IMR-90 (cell line): ENCODE measurements at regions not wholly inside any gene's neighbourhood (a gene's known extent, or its start where the extent isn't known, plus 50 kb on each side); places are given as distances from the start of the nearest gene placed in this dataset.

ENCODE experiments used
- ATAC-seq: fragments of 200-7000 bp; cut with Tn5 transposase; 2 replicates; pipeline ENCODE4 v1.9.1; 2020; ENCODE audit warnings: low read depth, mild to moderate bottlenecking, moderate library complexity
- BruUV-seq: library from RNA; stranded (reverse); fragments of 400-500 nt; replicated peaks from 2 replicates; lab custom pipeline; 2021; lab: Mats Ljungman, UMichigan
- CTCF ChIA-PET: fragments of 300-600 bp; formaldehyde crosslinking; extraction: SDS; loops from one replicate; lab custom pipeline; 2021; ENCODE audit warnings: antibody characterized with exemption; lab: Yijun Ruan, JAX
- POLR2A ChIA-PET: fragments of 300-600 bp; sonication (Branson Sonifier 250); formaldehyde crosslinking; loops from one replicate; lab custom pipeline; 2022; ENCODE audit warnings: antibody characterized with exemption; ENCODE audit not compliant: unreplicated experiment; lab: Charles Lee
- DNase-seq: peaks from one replicate; pipeline ENCODE4 v3.0.0; 2013
- H2AFZ ChIP-seq: replicated peaks from 2 replicates; pipeline ENCODE3; 2013; ENCODE audit warnings: low read length, mild to moderate bottlenecking; ENCODE audit not compliant: poor library complexity
- H2AK5ac ChIP-seq: 2 replicates; pipeline ENCODE4 v1.6.1; 2013; ENCODE audit warnings: low read depth, low read length, inconsistent platforms
- H2AK9ac ChIP-seq: replicated peaks from 2 replicates; pipeline ENCODE3; 2013; ENCODE audit warnings: mild to moderate bottlenecking, low read depth, low read length, moderate library complexity; ENCODE audit not compliant: poor library complexity
- H2BK120ac ChIP-seq: 2 replicates; pipeline ENCODE4 v1.6.1; 2013; ENCODE audit warnings: low read depth, low read length, inconsistent platforms
- H2BK15ac ChIP-seq: 3 replicates; pipeline ENCODE4 v1.6.1; 2013; ENCODE audit warnings: low read depth, low read length, inconsistent platforms
- H2BK20ac ChIP-seq: 2 replicates; pipeline ENCODE4 v1.6.1; 2013; ENCODE audit warnings: low read depth, mild to moderate bottlenecking, inconsistent platforms, low read length, moderate library complexity
- H2BK5ac ChIP-seq: 2 replicates; pipeline ENCODE4 v1.6.1; 2013; ENCODE audit warnings: mild to moderate bottlenecking, low read depth, low read length, inconsistent platforms; ENCODE audit not compliant: poor library complexity, severe bottlenecking
- H3K14ac ChIP-seq: replicated peaks from 2 replicates; pipeline ENCODE4 v1.6.1; 2013; ENCODE audit warnings: low read depth, low read length, inconsistent platforms
- H3K18ac ChIP-seq: 2 replicates; pipeline ENCODE4 v1.6.1; 2013; ENCODE audit warnings: low read depth, low read length, control low read depth
- H3K23ac ChIP-seq: 2 replicates; pipeline ENCODE4 v1.6.1; 2013; ENCODE audit warnings: low read depth, low read length, inconsistent platforms
- H3K27ac ChIP-seq: 2 replicates; pipeline ENCODE4 v1.5.1; 2013; ENCODE audit warnings: mild to moderate bottlenecking, control low read depth, low read length; ENCODE audit not compliant: insufficient read depth
- H3K27me3 ChIP-seq: 2 replicates; pipeline ENCODE4 v1.6.1; 2013; ENCODE audit warnings: low read length; ENCODE audit not compliant: control insufficient read depth, insufficient read depth
- H3K36me3 ChIP-seq: 2 replicates; pipeline ENCODE4 v1.6.1; 2013; ENCODE audit warnings: low read length, mixed read lengths; ENCODE audit not compliant: control insufficient read depth, insufficient read depth
- H3K4ac ChIP-seq: 2 replicates; pipeline ENCODE4 v1.6.1; 2013; ENCODE audit warnings: low read depth, low read length, inconsistent platforms
- H3K4me1 ChIP-seq: 2 replicates; pipeline ENCODE4 v1.6.1; 2013; ENCODE audit warnings: low read length, mixed read lengths; ENCODE audit not compliant: control insufficient read depth, insufficient read depth
- H3K4me2 ChIP-seq: 2 replicates; pipeline ENCODE4 v1.6.1; 2013; ENCODE audit warnings: low read depth, mild to moderate bottlenecking, control low read depth, low read length, moderate library complexity
- H3K4me3 ChIP-seq: 2 replicates; pipeline ENCODE4 v1.5.1; 2013; ENCODE audit warnings: low read depth, mild to moderate bottlenecking, control low read depth, low read length, moderate library complexity; ENCODE audit not compliant: insufficient read depth
- H3K56ac ChIP-seq: 2 replicates; pipeline ENCODE4 v1.6.1; 2013; ENCODE audit warnings: low read length, inconsistent platforms; ENCODE audit not compliant: insufficient read depth; ENCODE audit errors: extremely low read depth
- H3K79me1 ChIP-seq, 2 experiments: 2 replicates each; pipeline ENCODE4 v1.6.1; 2013; ENCODE audit warnings: low read length in 2 of 2, inconsistent platforms in 1 of 2, low read depth in 1 of 2
- H3K9ac ChIP-seq: 2 replicates; pipeline ENCODE4 v1.6.1; 2013; ENCODE audit warnings: low read depth, low read length, control low read depth
- H3K9me1 ChIP-seq: 2 replicates; pipeline ENCODE4 v1.6.1; 2013; ENCODE audit warnings: low read length, inconsistent platforms; ENCODE audit not compliant: insufficient read depth
- H3K9me3 ChIP-seq: 2 replicates; pipeline ENCODE4 v1.6.1; 2013; ENCODE audit warnings: low read length; ENCODE audit not compliant: control insufficient read depth, insufficient read depth
- H4K20me1 ChIP-seq: 2 replicates; pipeline ENCODE4 v1.6.1; 2013; ENCODE audit warnings: low read length, inconsistent platforms; ENCODE audit not compliant: insufficient read depth
- H4K5ac ChIP-seq: 2 replicates; pipeline ENCODE4 v1.6.1; 2013; ENCODE audit warnings: mild to moderate bottlenecking, low read depth, low read length, control low read depth
- H4K8ac ChIP-seq, 2 experiments: 2 replicates each; pipeline ENCODE4 v1.6.1; 2013; ENCODE audit warnings: low read depth in 2 of 2, low read length in 2 of 2, control low read depth in 1 of 2, inconsistent platforms in 1 of 2
- H4K91ac ChIP-seq: 2 replicates; pipeline ENCODE4 v1.6.1; 2013; ENCODE audit warnings: low read depth, low read length, inconsistent platforms; ENCODE audit not compliant: insufficient read depth
- BHLHE40 ChIP-seq: fragments of 150-350 bp; IDR thresholded peaks from 2 replicates; pipeline ENCODE4 v1.6.1; 2016; ENCODE audit warnings: mild to moderate bottlenecking, low read depth, low read length
- CEBPB ChIP-seq: IDR thresholded peaks from 2 replicates; pipeline ENCODE4 v1.6.1; 2012; ENCODE audit warnings: low read depth, low read length, improper control_type of control experiment
- CHD1 ChIP-seq: IDR thresholded peaks from 2 replicates; pipeline ENCODE4 v1.6.1; 2012; ENCODE audit warnings: low read depth, low read length, improper control_type of control experiment
- MAFK ChIP-seq: IDR thresholded peaks from 2 replicates; pipeline ENCODE4 v1.6.1; 2012; ENCODE audit warnings: low read depth, low read length, improper control_type of control experiment
- MXI1 ChIP-seq: IDR thresholded peaks from 2 replicates; pipeline ENCODE4 v1.6.1; 2012; ENCODE audit warnings: low read depth, mild to moderate bottlenecking, low read length, moderate library complexity, borderline replicate concordance
- NFE2L2 ChIP-seq: fragments of 150-350 bp; IDR thresholded peaks from 2 replicates; pipeline ENCODE4 v1.6.1; 2016; ENCODE audit warnings: low read depth, mild to moderate bottlenecking, low read length
- POLR2A ChIP-seq: IDR thresholded peaks from 2 replicates; pipeline ENCODE4 v1.6.1; 2012; ENCODE audit warnings: mild to moderate bottlenecking, low read depth, low read length
- RAD21 ChIP-seq: IDR thresholded peaks from 2 replicates; pipeline ENCODE4 v1.6.1; 2012; ENCODE audit warnings: low read length, improper control_type of control experiment
- RCOR1 ChIP-seq: IDR thresholded peaks from 2 replicates; pipeline ENCODE4 v1.6.1; 2012; ENCODE audit warnings: mild to moderate bottlenecking, low read length, improper control_type of control experiment; ENCODE audit not compliant: insufficient replicate concordance
- RFX5 ChIP-seq: IDR thresholded peaks from 2 replicates; pipeline ENCODE4 v1.8.0; 2012; ENCODE audit warnings: low read depth, mild to moderate bottlenecking, low read length, moderate library complexity
- SMC3 ChIP-seq: fragments of 150-350 bp; IDR thresholded peaks from 2 replicates; pipeline ENCODE4 v1.6.1; 2016; ENCODE audit warnings: low read depth, mild to moderate bottlenecking, antibody characterized with exemption, low read length, moderate library complexity
- WGBS, 2 experiments: methylation state at CpG; one replicate each; pipeline versions ENCODE4 v1.1.5 to v1.1.7; 2013; ENCODE audit warnings: missing lambda C conversion rate in 2 of 2; ENCODE audit not compliant: insufficient read length in 1 of 2; ENCODE audit errors: extremely low coverage in 2 of 2; 5-methylcytosine and 5-hydroxymethylcytosine counted together
- dilution Hi-C: fragments of 300-500 bp; cut with HindIII; formaldehyde crosslinking; loops from one replicate; pipeline ENCODE4 v1.14.3; 2018; ENCODE audit warnings: low sequenced_read_pairs; ENCODE audit not compliant: unreplicated experiment
- in situ Hi-C: fragments of 300-500 bp; cut with MboI; formaldehyde crosslinking; loops from 3 replicates; pipeline ENCODE4 v1.14.3; 2019; ENCODE audit warnings: low sequenced_read_pairs, inconsistent platforms, mixed read lengths
- intact Hi-C: fragments of 100-400 bp; cut with micrococcal nuclease; formaldehyde crosslinking; loops from 2 replicates; pipeline ENCODE4 v1.10.0; 2022
- TF ChIP-seq, protein P1 (sequence below): fragments of 150-350 bp; IDR thresholded peaks from 2 replicates; pipeline ENCODE4 v1.6.1; 2017; ENCODE audit warnings: mild to moderate bottlenecking, antibody characterized with exemption, low read length, low read depth
- TF ChIP-seq, protein P2 (sequence below): fragments of 150-350 bp; IDR thresholded peaks from 2 replicates; pipeline ENCODE4 v1.6.1; 2016; ENCODE audit warnings: low read depth, mild to moderate bottlenecking, low read length, moderate library complexity, borderline replicate concordance

DNA sequence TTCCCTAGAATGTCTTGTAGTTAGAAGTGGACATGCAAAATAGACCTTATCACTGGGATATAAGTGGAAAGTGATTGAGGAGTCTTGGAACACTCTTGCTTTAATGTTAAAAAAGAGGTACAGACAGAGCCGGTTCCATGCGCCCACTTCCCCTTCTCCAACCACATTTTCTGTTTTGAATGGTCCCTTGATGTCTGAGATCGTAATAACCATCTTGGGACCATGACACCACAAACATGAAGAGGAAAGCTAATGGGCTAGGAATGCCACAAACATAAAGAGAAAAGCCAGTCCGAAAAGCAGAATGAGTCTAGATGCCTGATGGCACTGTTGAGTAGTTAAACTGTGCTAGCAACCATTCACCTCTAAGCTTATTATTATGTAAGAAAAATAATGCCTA is 54.8 kb upstream of the SPON1 start:
- Histone ChIP-seq H3K14ac (no peak overlapping the region), H3K23ac (no peak overlapping the region), H2AK5ac (no peak overlapping the region), H2AFZ (no peak overlapping the region), H4K91ac (no peak overlapping the region), H3K27ac (no peak overlapping the region), H3K9me3 (peaks cover 2% of the 10 kb centered on the region; the same call in 1 of the 2 replicates), H2BK20ac (no peak overlapping the region), H4K20me1 (no peaks in the 10 kb centered on the region), H3K4me3 (no peak overlapping the region), H3K4me1 (no peaks in the 10 kb centered on the region), H3K27me3 (no peaks in the 10 kb centered on the region), H3K9ac (no peak overlapping the region), H4K8ac (no peak overlapping the region), H3K79me1 (no peaks in the 10 kb centered on the region), H3K4ac (no peak overlapping the region), H2BK5ac (no peak overlapping the region), H4K5ac (no peak overlapping the region), H3K56ac (no peak overlapping the region), H3K18ac (no peak overlapping the region), H2AK9ac (no peak overlapping the region), H2BK15ac (no peak overlapping the region), H2BK120ac (no peak overlapping the region), H3K9me1 (no peaks in the 10 kb centered on the region), H3K4me2 (no peak overlapping the region), H3K36me3 (no peaks in the 10 kb centered on the region)
- no TSS peak for BruUV-seq
- intact Hi-C loops, result no loop called here
- no peak for TF ChIP-seq CEBPB
- no peak for TF ChIP-seq CHD1
- TF ChIP-seq RCOR1, result no peak
- no peak for TF ChIP-seq MAFK
- no peak for TF ChIP-seq SMC3
- TF ChIP-seq BHLHE40, result no peak
- TF ChIP-seq POLR2A, result no peak
- no peak for TF ChIP-seq NFE2L2
- no peak for TF ChIP-seq RAD21
- TF ChIP-seq, protein P1, sequence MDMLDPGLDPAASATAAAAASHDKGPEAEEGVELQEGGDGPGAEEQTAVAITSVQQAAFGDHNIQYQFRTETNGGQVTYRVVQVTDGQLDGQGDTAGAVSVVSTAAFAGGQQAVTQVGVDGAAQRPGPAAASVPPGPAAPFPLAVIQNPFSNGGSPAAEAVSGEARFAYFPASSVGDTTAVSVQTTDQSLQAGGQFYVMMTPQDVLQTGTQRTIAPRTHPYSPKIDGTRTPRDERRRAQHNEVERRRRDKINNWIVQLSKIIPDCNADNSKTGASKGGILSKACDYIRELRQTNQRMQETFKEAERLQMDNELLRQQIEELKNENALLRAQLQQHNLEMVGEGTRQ, result no peak
- TF ChIP-seq MXI1, result no peak
- no peak for TF ChIP-seq RFX5
- TF ChIP-seq, protein P2, sequence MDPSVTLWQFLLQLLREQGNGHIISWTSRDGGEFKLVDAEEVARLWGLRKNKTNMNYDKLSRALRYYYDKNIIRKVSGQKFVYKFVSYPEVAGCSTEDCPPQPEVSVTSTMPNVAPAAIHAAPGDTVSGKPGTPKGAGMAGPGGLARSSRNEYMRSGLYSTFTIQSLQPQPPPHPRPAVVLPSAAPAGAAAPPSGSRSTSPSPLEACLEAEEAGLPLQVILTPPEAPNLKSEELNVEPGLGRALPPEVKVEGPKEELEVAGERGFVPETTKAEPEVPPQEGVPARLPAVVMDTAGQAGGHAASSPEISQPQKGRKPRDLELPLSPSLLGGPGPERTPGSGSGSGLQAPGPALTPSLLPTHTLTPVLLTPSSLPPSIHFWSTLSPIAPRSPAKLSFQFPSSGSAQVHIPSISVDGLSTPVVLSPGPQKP, result no peak
- dilution Hi-C loops, result no loop called here
- in situ Hi-C loops, result no loop called here
- ChIA-PET CTCF (no interaction called here), POLR2A (no interaction called here)
- ATAC-seq (no peak), DNase-seq (no peak)
- no CpG with 5 or more reads among the region's 4 CpGs for WGBS, 2 experiments
